Activated B cell treated with CpG ODN at 0.5 μM for 24 hours (primary cell): ENCODE measurements at regions not wholly inside any gene's neighbourhood (a gene's known extent, or its start where the extent isn't known, plus 50 kb on each side); places are given as distances from the start of the nearest gene placed in this dataset.

Experiments used
- ATAC-seq: fragments of 200-7000 bp; cut with Tn5 transposase; one replicate; pipeline ENCODE4 v1.10.0; 2021; ENCODE audit warnings: low read depth, mild to moderate bottlenecking, moderate library complexity
- CTCF ChIA-PET: fragments of 350-600 bp; sonication (Branson Sonifier 250); formaldehyde crosslinking; loops from one replicate; lab custom pipeline; 2021; ENCODE audit warnings: antibody characterized with exemption; lab: Charles Lee
- POLR2A ChIA-PET: fragments of 350-600 bp; sonication (Branson Sonifier 250); formaldehyde crosslinking; loops from one replicate; lab custom pipeline; 2021; ENCODE audit warnings: antibody characterized with exemption; lab: Charles Lee
- DNase-seq: peaks from one replicate; pipeline ENCODE4 v3.0.0; 2022
- H3K27ac Mint-ChIP-seq: one replicate; pipeline ENCODE4 v1.8.0; 2020; ENCODE audit warnings: mixed read lengths
- H3K27me3 Mint-ChIP-seq: one replicate; pipeline ENCODE4 v1.8.0; 2021; ENCODE audit warnings: mixed read lengths
- H3K36me3 Mint-ChIP-seq: one replicate; pipeline ENCODE4 v1.8.0; 2021; ENCODE audit warnings: low read depth, mixed read lengths
- H3K4me1 Mint-ChIP-seq: one replicate; pipeline ENCODE4 v1.8.0; 2021; ENCODE audit warnings: mixed read lengths
- H3K4me3 Mint-ChIP-seq: one replicate; pipeline ENCODE4 v1.8.0; 2020; ENCODE audit warnings: mild to moderate bottlenecking, mixed read lengths
- H3K9me3 Mint-ChIP-seq: one replicate; pipeline ENCODE4 v1.8.0; 2020; ENCODE audit warnings: mixed read lengths
- intact Hi-C: fragments of 100-400 bp; cut with micrococcal nuclease; formaldehyde crosslinking; loops from one replicate; pipeline ENCODE4 v1.15.1; 2024
- TF ChIP-seq, protein P1 (sequence below): fragments of 200-600 bp; IDR thresholded peaks from one replicate; pipeline ENCODE4 v1.8.0; 2022; ENCODE audit warnings: antibody characterized with exemption, mild to moderate bottlenecking

DNA sequence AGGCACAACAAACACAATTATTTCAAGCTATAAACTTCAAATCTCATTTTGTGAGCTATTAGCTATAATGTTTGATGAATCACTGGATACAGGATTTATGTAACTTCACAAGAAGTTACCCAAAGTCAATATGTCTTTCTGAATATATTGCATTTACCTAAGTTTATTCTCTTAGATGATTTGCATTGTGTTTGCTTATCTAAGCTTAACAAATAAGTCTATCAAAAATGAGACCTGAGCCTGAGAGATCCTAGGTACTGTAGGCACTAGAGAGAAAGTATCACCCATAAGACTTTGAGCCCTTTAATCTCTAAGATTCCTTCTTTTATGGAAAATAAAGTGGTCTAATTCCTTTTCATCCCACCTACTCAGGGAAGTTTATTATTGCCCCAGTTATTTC lies 178.2 kb downstream of the NAF1 start:
- CTCF ChIA-PET = no interaction called here
- Mint-ChIP-seq H3K27ac (no peak overlapping the region), H3K4me1 (no peaks in the 10 kb centered on the region), H3K36me3 (no peaks in the 10 kb centered on the region), H3K4me3 (no peak overlapping the region), H3K9me3 (no peaks in the 10 kb centered on the region), H3K27me3 (no peaks in the 10 kb centered on the region)
- TF ChIP-seq, protein P1, sequence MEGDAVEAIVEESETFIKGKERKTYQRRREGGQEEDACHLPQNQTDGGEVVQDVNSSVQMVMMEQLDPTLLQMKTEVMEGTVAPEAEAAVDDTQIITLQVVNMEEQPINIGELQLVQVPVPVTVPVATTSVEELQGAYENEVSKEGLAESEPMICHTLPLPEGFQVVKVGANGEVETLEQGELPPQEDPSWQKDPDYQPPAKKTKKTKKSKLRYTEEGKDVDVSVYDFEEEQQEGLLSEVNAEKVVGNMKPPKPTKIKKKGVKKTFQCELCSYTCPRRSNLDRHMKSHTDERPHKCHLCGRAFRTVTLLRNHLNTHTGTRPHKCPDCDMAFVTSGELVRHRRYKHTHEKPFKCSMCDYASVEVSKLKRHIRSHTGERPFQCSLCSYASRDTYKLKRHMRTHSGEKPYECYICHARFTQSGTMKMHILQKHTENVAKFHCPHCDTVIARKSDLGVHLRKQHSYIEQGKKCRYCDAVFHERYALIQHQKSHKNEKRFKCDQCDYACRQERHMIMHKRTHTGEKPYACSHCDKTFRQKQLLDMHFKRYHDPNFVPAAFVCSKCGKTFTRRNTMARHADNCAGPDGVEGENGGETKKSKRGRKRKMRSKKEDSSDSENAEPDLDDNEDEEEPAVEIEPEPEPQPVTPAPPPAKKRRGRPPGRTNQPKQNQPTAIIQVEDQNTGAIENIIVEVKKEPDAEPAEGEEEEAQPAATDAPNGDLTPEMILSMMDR = no peak
- DNase-seq (no peak), ATAC-seq (no peak)
- intact Hi-C loops = no loop called here
- POLR2A ChIA-PET = no interaction called here

DNA sequence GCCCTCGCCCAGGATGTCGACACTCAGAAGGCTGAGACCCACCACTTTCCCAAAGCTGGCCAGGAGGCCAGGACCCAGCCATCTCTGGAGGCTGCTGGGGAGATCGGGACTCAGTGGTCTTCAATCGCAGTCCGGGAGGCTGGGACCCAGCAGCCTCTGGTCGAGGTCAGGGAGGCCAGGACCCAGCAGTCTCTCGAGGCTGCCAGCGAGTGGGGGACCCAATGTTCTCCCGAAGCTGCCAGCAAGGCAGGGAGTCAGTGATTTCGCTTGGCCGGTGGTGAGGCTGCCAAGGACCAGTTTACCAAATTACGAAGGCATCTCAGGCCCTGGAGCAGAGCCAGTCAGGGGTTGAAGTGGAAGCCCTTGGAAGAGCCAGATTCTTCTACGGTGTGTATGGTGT lies 181.6 kb downstream of the NAF1 start:
- no peak for ATAC-seq
- Mint-ChIP-seq H3K9me3 (peaks cover 7% of the 10 kb centered on the region), H3K36me3 (no peaks in the 10 kb centered on the region), H3K27me3 (no peaks in the 10 kb centered on the region), H3K4me1 (no peaks in the 10 kb centered on the region), H3K27ac (no peak overlapping the region), H3K4me3 (no peak overlapping the region)
- no peak for DNase-seq
- CTCF ChIA-PET = no interaction called here
- intact Hi-C loops = no loop called here
- TF ChIP-seq, protein P1 = no peak
- POLR2A ChIA-PET = no interaction called here

DNA sequence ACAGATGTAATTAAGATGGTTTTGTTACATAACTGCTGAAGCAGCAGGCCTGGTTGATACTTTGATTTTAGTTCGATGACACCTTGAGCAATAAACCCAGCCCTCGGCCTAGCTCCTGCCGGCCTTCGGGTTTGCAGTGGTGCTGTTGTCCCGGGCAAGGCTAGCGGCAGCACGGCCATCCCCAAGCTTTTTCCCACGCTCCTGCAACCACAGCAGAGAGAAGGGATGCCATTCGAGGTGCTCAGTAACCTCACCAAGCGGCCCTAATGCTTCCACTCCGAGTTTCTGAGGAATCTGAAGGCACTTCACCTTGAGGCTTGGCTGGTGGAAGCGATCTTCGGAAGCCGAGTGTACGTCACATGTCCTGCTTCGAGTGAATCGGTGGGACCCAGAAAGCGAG lies 182.1 kb downstream of the NAF1 start:
- Mint-ChIP-seq H3K27ac (no peak overlapping the region), H3K27me3 (no peaks in the 10 kb centered on the region), H3K9me3 (peaks cover 7% of the 10 kb centered on the region), H3K4me1 (no peaks in the 10 kb centered on the region), H3K4me3 (no peak overlapping the region), H3K36me3 (no peaks in the 10 kb centered on the region)
- ChIA-PET CTCF (no interaction called here), POLR2A (no interaction called here)
- intact Hi-C loops = no loop called here
- TF ChIP-seq, protein P1 = no peak
- DNase-seq = no peak
- no peak for ATAC-seq

DNA sequence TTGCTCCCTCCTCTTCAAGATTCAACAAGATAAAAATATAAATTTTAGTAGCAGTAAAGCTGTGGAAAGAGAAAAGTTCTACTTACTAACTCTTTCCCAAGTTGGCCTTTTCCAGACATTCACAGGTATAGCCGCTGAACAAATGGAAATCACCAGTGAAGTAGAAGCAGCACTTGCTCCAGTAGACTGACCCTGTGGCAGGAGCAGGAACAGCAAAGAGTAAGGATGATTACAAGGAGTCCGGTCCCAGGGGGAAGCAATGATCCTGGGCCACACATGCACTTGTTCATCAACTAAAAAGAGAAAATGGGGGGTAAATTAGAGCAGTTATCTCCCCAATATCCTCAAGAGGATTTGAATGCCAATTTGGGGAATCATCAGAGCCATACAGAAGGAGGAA lies 184.9 kb downstream of the NAF1 start:
- H3K27ac Mint-ChIP-seq = no peak overlapping the region
- ChIA-PET CTCF (no interaction called here), POLR2A (no interaction called here)
- TF ChIP-seq, protein P1 = no peak
- H3K9me3 Mint-ChIP-seq = peaks cover 7% of the 10 kb centered on the region
- no peak overlapping the region for H3K4me3 Mint-ChIP-seq
- no peaks in the 10 kb centered on the region for H3K27me3 Mint-ChIP-seq
- no peaks in the 10 kb centered on the region for H3K36me3 Mint-ChIP-seq
- ATAC-seq (no peak), DNase-seq (no peak)
- intact Hi-C loops = no loop called here
- no peaks in the 10 kb centered on the region for H3K4me1 Mint-ChIP-seq

DNA sequence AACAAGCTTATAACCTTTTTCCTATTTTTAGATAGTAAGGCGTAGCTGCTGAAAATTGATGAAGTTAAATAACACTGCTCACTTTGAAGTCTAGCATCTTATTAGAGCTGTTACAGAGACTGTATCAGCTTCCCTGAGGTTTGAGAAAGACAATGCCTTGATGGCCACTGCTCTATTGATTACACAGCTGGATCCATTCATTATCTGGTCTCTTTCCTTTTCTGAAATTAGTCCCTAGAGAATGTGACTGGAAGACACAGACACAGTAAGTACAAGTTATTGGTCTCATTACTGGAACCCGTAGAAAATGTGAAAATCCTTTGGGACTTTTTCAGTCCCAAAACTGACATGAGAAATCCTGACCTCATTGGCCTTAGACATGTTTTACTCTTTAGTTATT lies 188.3 kb downstream of the NAF1 start:
- H3K27me3 Mint-ChIP-seq = no peaks in the 10 kb centered on the region
- no peaks in the 10 kb centered on the region for H3K4me1 Mint-ChIP-seq
- H3K9me3 Mint-ChIP-seq = peaks cover 7% of the 10 kb centered on the region
- POLR2A ChIA-PET = no interaction called here
- H3K4me3 Mint-ChIP-seq = no peak overlapping the region
- no peak overlapping the region for H3K27ac Mint-ChIP-seq
- DNase-seq (no peak), ATAC-seq (no peak)
- TF ChIP-seq, protein P1 = no peak
- no peaks in the 10 kb centered on the region for H3K36me3 Mint-ChIP-seq
- intact Hi-C loops = no loop called here
- CTCF ChIA-PET = no interaction called here
